GM12878 (cell line): ENCODE measurements at regions not wholly inside any gene's neighbourhood (a gene's known extent, or its start where the extent isn't known, plus 50 kb on each side); places are given as distances from the start of the nearest gene placed in this dataset. TPM values are rescaled to one million over a fixed set of nuclear protein-coding genes. Genes with fewer than 3 reads are reported as not detected.

Experiments
- ATAC-seq: fragments of 200-7000 bp; cut with Tn5 transposase; 3 replicates; pipeline ENCODE4 v1.9.1; 2020; ENCODE audit warnings: mild to moderate bottlenecking, moderate library complexity
- BruUV-seq: library from RNA; stranded (reverse); fragments of 400-500 nt; replicated peaks from 2 replicates; lab custom pipeline; 2021; lab: Mats Ljungman, UMichigan
- CTCF ChIA-PET: fragments of 300-600 bp; sonication (Branson Sonifier 250); formaldehyde crosslinking; extraction: SDS; loops from one replicate; lab custom pipeline; 2021; ENCODE audit warnings: inconsistent platforms; lab: Yijun Ruan, JAX
- POLR2A ChIA-PET: fragments of 350-600 bp; formaldehyde crosslinking; extraction: SDS; loops from one replicate; lab custom pipeline; 2021; ENCODE audit warnings: inconsistent platforms; lab: Charles Lee
- RAD21 ChIA-PET: fragments of 300-600 bp; sonication (Branson Sonifier 250); formaldehyde crosslinking; loops from one replicate; lab custom pipeline; 2023; ENCODE audit warnings: antibody characterized with exemption; ENCODE audit not compliant: unreplicated experiment; lab: Charles Lee
- SMC1A ChIA-PET: fragments of 300-600 bp; sonication (Branson Sonifier 250); formaldehyde crosslinking; loops from one replicate; lab custom pipeline; 2023; ENCODE audit not compliant: unreplicated experiment, uncharacterized antibody; lab: Charles Lee
- DNase-seq: peaks from one replicate; pipeline ENCODE4 v3.0.0-alpha.2; 2011; ENCODE audit warnings: low read depth, low spot score
- FAIRE-seq: peaks from 3 replicates; lab custom pipeline; 2011; peaks lifted over from hg19 to GRCh38; lab: Jason Lieb, UNC
- H2AFZ ChIP-seq: 2 replicates; pipeline ENCODE4 v1.6.0; 2011; ENCODE audit warnings: low read depth, low read length, control low read depth; ENCODE audit not compliant: control insufficient read depth
- H3K27ac ChIP-seq: 2 replicates; pipeline ENCODE4 v1.5.1; 2011; ENCODE audit warnings: control low read depth; ENCODE audit not compliant: control insufficient read depth, insufficient read depth
- H3K27me3 ChIP-seq, 2 experiments: replicated peaks in 1 of 2; 2 replicates each; pipeline versions ENCODE4 v1.6.0 to v1.6.1; 2011; ENCODE audit warnings: low read length in 1 of 2; ENCODE audit not compliant: control insufficient read depth in 2 of 2, insufficient read depth in 2 of 2
- H3K36me3 ChIP-seq, 2 experiments: 2 replicates each; pipeline ENCODE4 v1.5.1; 2011; ENCODE audit warnings: low read length in 1 of 2; ENCODE audit not compliant: control insufficient read depth in 2 of 2, insufficient read depth in 2 of 2
- H3K4me1 ChIP-seq: 2 replicates; pipeline ENCODE4 v1.6.1; 2011; ENCODE audit warnings: mild to moderate bottlenecking, low read length, moderate library complexity, mixed read lengths; ENCODE audit not compliant: control insufficient read depth, insufficient read depth
- H3K4me2 ChIP-seq: 2 replicates; pipeline ENCODE4 v1.6.0; 2011; ENCODE audit warnings: control low read depth; ENCODE audit not compliant: control insufficient read depth, insufficient read depth
- H3K4me3 ChIP-seq: fragments of 200-600 bp; sonication (generic); 2 replicates; pipeline ENCODE4 v1.5.1; 2016
- H3K79me2 ChIP-seq: 2 replicates; pipeline ENCODE4 v1.6.0; 2011; ENCODE audit warnings: low read length; ENCODE audit not compliant: control insufficient read depth, insufficient read depth
- H3K9ac ChIP-seq: 2 replicates; pipeline ENCODE4 v1.8.0; 2011; ENCODE audit warnings: low read length, control low read depth, mixed read lengths; ENCODE audit not compliant: control insufficient read depth, insufficient read depth
- H3K9me3 ChIP-seq: replicated peaks from 3 replicates; pipeline ENCODE4 v1.5.1; 2011; ENCODE audit warnings: mild to moderate bottlenecking, low read length; ENCODE audit not compliant: control insufficient read depth, insufficient read depth
- H4K20me1 ChIP-seq: 2 replicates; pipeline ENCODE4 v1.6.0; 2011; ENCODE audit not compliant: control insufficient read depth, insufficient read depth
- BCL11A ChIP-seq: IDR thresholded peaks from 2 replicates; pipeline ENCODE4 v1.6.1; 2011; ENCODE audit warnings: low read depth, low read length
- CBX3 ChIP-seq: fragments of 200-600 bp; sonication (generic); IDR thresholded peaks from 2 replicates; pipeline ENCODE4 v1.6.1; 2016; ENCODE audit warnings: low read depth, borderline replicate concordance
- CBX5 ChIP-seq: sonication (generic); IDR thresholded peaks from 2 replicates; pipeline ENCODE4 v1.6.1; 2016; ENCODE audit warnings: low read depth, moderate library complexity, mild to moderate bottlenecking, inconsistent platforms
- CHD4 ChIP-seq: fragments of 200-600 bp; sonication (generic); IDR thresholded peaks from 2 replicates; pipeline ENCODE4 v1.6.1; 2016; ENCODE audit warnings: mild to moderate bottlenecking
- FOS ChIP-seq: IDR thresholded peaks from 3 replicates; pipeline ENCODE4 v1.6.1; 2011; ENCODE audit warnings: borderline replicate concordance; ENCODE audit not compliant: insufficient read length; ENCODE audit errors: extremely low read depth
- IRF4 ChIP-seq: IDR thresholded peaks from 2 replicates; pipeline ENCODE4 v1.6.1; 2011; ENCODE audit warnings: low read depth, low read length
- JUND ChIP-seq: IDR thresholded peaks from 2 replicates; pipeline ENCODE4 v1.6.1; 2012; ENCODE audit warnings: low read depth, mild to moderate bottlenecking, low read length, improper control_type of control experiment, moderate library complexity
- MYC ChIP-seq: IDR thresholded peaks from 2 replicates; pipeline ENCODE4 v1.6.1; 2011; ENCODE audit warnings: mild to moderate bottlenecking, low read length, moderate library complexity, inconsistent platforms; ENCODE audit not compliant: insufficient read depth, insufficient replicate concordance, insufficient read length, severe bottlenecking
- PBX3 ChIP-seq: IDR thresholded peaks from 2 replicates; pipeline ENCODE4 v1.6.1; 2011; ENCODE audit warnings: mild to moderate bottlenecking, low read depth, low read length, moderate library complexity; ENCODE audit not compliant: insufficient replicate concordance
- RFX5 ChIP-seq: IDR thresholded peaks from 2 replicates; pipeline ENCODE4 v1.6.1; 2011; ENCODE audit warnings: low read depth, low read length, improper control_type of control experiment
- TCF3 ChIP-seq: IDR thresholded peaks from 2 replicates; pipeline ENCODE4 v1.6.1; 2012; ENCODE audit warnings: low read depth, mild to moderate bottlenecking, low read length, borderline replicate concordance; ENCODE audit not compliant: insufficient read depth
- YBX1 ChIP-seq: fragments of 450-650 bp; IDR thresholded peaks from 2 replicates; pipeline ENCODE4 v1.6.1; 2016; ENCODE audit warnings: antibody characterized with exemption
- WGBS: methylation state at CpG from one replicate; pipeline ENCODE4 v1.1.6; 2016; ENCODE audit warnings: low lambda C conversion rate; ENCODE audit not compliant: insufficient replicate concordance, insufficient coverage; ENCODE audit errors: missing lambda C conversion rate; 5-methylcytosine and 5-hydroxymethylcytosine counted together
- in situ Hi-C: fragments of 300-500 bp; cut with MboI; formaldehyde crosslinking; loops from 9 replicates; pipeline ENCODE4 v1.14.3; 2018; ENCODE audit warnings: mixed read lengths
- intact Hi-C: fragments of 100-400 bp; cut with micrococcal nuclease; formaldehyde crosslinking; loops from one replicate; pipeline ENCODE4 v1.14.2; 2022; ENCODE audit not compliant: unreplicated experiment
- small RNA-seq: library from RNA; depleted of rRNA; stranded (forward); fragments of <200 nt; gene quantifications from one replicate; pipeline ENCODE3, GENCODE V24; 2014

DNA sequence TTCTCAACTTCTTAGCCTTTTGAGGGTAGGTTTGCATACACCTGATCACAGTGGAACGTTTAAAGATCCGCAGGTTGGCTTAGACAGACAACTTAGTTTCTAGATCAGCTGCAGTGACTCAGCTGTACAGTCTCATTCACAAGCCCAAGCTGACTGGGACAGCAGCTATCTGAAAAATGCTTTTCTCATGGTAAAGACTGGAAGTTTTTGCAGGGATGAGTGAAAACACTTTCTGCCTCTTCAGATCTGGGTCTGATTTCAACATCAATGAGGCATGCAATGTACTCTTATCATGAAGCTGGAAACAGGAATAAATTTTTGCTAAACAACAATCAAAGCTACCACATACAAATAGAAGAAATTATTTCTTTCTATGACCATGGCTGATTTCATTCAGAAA is 61.1 kb upstream of the PTBP2 start:
- H3K9ac ChIP-seq, result no peak overlapping the region
- RAD21 ChIA-PET, result no interaction called here
- H3K27me3 ChIP-seq, result no peaks in the 10 kb centered on the region
- FAIRE-seq (no peak), DNase-seq (no peak), ATAC-seq (no peak)
- 43% methylated on average over 2 of the region's 2 CpGs for WGBS
- H3K4me2 ChIP-seq, result no peak overlapping the region
- POLR2A ChIA-PET, result no interaction called here
- SMC1A ChIA-PET, result interaction anchor here (0.9 kb wide), 1 partner anchor 18 kb away, joined by 3 read pairs; no protein-coding TSS in a partner anchor
- H2AFZ ChIP-seq, result no peak overlapping the region
- in situ Hi-C loops (no loop called here), intact Hi-C loops (no loop called here)
- no peaks in the 10 kb centered on the region for H3K9me3 ChIP-seq
- no peak overlapping the region for H3K4me3 ChIP-seq
- H3K27ac ChIP-seq, result no peak overlapping the region
- H3K36me3 ChIP-seq, result no peaks in the 10 kb centered on the region
- CTCF ChIA-PET, result no interaction called here
- H3K4me1 ChIP-seq, result no peaks in the 10 kb centered on the region
- no TSS peak for BruUV-seq
- H3K79me2 ChIP-seq, result no peaks in the 10 kb centered on the region
- no peak for TF ChIP-seq JUND
- no peak for TF ChIP-seq MYC
- TF ChIP-seq CHD4, result no peak
- TF ChIP-seq BCL11A, result no peak
- TF ChIP-seq YBX1, result no peak
- no peak for TF ChIP-seq IRF4
- no peak for TF ChIP-seq CBX5
- no peak for TF ChIP-seq TCF3
- TF ChIP-seq CBX3, result no peak
- TF ChIP-seq PBX3, result no peak
- no peak for TF ChIP-seq RFX5
- TF ChIP-seq FOS, result no peak
- no peaks in the 10 kb centered on the region for H4K20me1 ChIP-seq

Small RNAs in the stretch of these regions (small RNA-seq; reads per million reads assigned to genes)
- not detected for gene RNU1-130P
